ENCODE measurements at regions not wholly inside any gene's neighbourhood (a gene's known extent, or its start where the extent isn't known, plus 50 kb on each side); places are given as distances from the start of the nearest gene placed in this dataset.
"Not testable (repeated sequence)": the region's sequence is repeated elsewhere in the genome, so short reads cannot be mapped to it uniquely, and the experiment has no call there.

GRCh38 chr15:20666410-20666809, 124.8 kb upstream of the GOLGA6L6 start:
- TF ChIP-seq POLR2A, CTCF (IDR thresholded peaks at IDR 0.05): not testable (repeated sequence)
